Endodermal cell (in vitro differentiated cells): ENCODE measurements at regions not wholly inside any gene's neighbourhood (a gene's known extent, or its start where the extent isn't known, plus 50 kb on each side); places are given as distances from the start of the nearest gene placed in this dataset.

Source experiments
- DNase-seq: peaks from one replicate; pipeline ENCODE4 v3.0.0-alpha.2; 2017
- H3K27ac ChIP-seq: 2 replicates; pipeline ENCODE4 v1.5.1; 2013; ENCODE audit warnings: mild to moderate bottlenecking, low read depth, low read length, moderate library complexity
- H3K27me3 ChIP-seq: 2 replicates; pipeline ENCODE4 v1.6.1; 2013; ENCODE audit warnings: mild to moderate bottlenecking, low read length, moderate library complexity; ENCODE audit not compliant: insufficient read depth, control insufficient read depth, poor library complexity, severe bottlenecking
- H3K36me3 ChIP-seq: 2 replicates; pipeline ENCODE4 v1.7.0; 2013; ENCODE audit warnings: mild to moderate bottlenecking, low read length, moderate library complexity; ENCODE audit not compliant: control insufficient read depth, insufficient read depth
- H3K4me1 ChIP-seq: one replicate; pipeline ENCODE4 v1.7.0; 2013; ENCODE audit warnings: low read length; ENCODE audit not compliant: control insufficient read depth, insufficient read depth
- H3K4me3 ChIP-seq: 2 replicates; pipeline ENCODE4 v1.5.1; 2013; ENCODE audit warnings: mild to moderate bottlenecking, low read length, moderate library complexity
- H3K9ac ChIP-seq: 2 replicates; pipeline ENCODE4 v1.6.1; 2013; ENCODE audit warnings: mild to moderate bottlenecking, low read length, moderate library complexity; ENCODE audit not compliant: poor library complexity, severe bottlenecking; ENCODE audit errors: extremely low read depth
- H3K9me3 ChIP-seq: 2 replicates; pipeline ENCODE4 v1.6.1; 2013; ENCODE audit warnings: mild to moderate bottlenecking, low read length, moderate library complexity; ENCODE audit not compliant: control insufficient read depth
- H3K27ac Mint-ChIP-seq: 2 replicates; pipeline ENCODE4 v1.8.0; 2020; ENCODE audit warnings: mixed read lengths
- H3K27me3 Mint-ChIP-seq: 2 replicates; pipeline ENCODE4 v1.8.0; 2021; ENCODE audit warnings: mild to moderate bottlenecking, mixed read lengths; ENCODE audit not compliant: insufficient read depth
- H3K36me3 Mint-ChIP-seq: 2 replicates; pipeline ENCODE4 v1.8.0; 2020; ENCODE audit warnings: low read depth, mixed read lengths
- H3K4me1 Mint-ChIP-seq: 2 replicates; pipeline ENCODE4 v1.8.0; 2020; ENCODE audit warnings: mixed read lengths
- H3K4me3 Mint-ChIP-seq: 2 replicates; pipeline ENCODE4 v1.8.0; 2020; ENCODE audit warnings: mild to moderate bottlenecking, moderate library complexity, mixed read lengths
- H3K9me3 Mint-ChIP-seq: 2 replicates; pipeline ENCODE4 v1.8.0; 2020; ENCODE audit warnings: mild to moderate bottlenecking, mixed read lengths
- WGBS, 2 experiments: methylation state at CpG; one replicate each; pipeline versions ENCODE4 v1.1.5 to v1.1.7; 2013; ENCODE audit warnings: missing lambda C conversion rate in 2 of 2, mixed read lengths in 1 of 2; ENCODE audit not compliant: insufficient coverage in 1 of 2, insufficient read length in 1 of 2; 5-methylcytosine and 5-hydroxymethylcytosine counted together
- TF ChIP-seq, protein P1 (sequence below): fragments of 200-600 bp; sonication (generic); conservative IDR thresholded peaks from 2 replicates; pipeline ENCODE4 v1.5.0; 2021; ENCODE audit warnings: antibody characterized with exemption, mild to moderate bottlenecking

GRCh38 chr2:128708106-128708816 lies 389.6 kb upstream of the HS6ST1 start:
- Mint-ChIP-seq H3K4me1 (no peaks in the 10 kb centered on the region), H3K27ac (no peak overlapping the region), H3K9me3 (peaks cover 45% of the 10 kb centered on the region), H3K36me3 (peaks cover 2% of the 10 kb centered on the region), H3K4me3 (no peak overlapping the region), H3K27me3 (no peaks in the 10 kb centered on the region)
- Histone ChIP-seq H3K27me3 (no peaks in the 10 kb centered on the region), H3K9me3 (peaks cover 41% of the 10 kb centered on the region), H3K36me3 (no peaks in the 10 kb centered on the region), H3K4me1 (no peaks in the 10 kb centered on the region), H3K4me3 (no peak overlapping the region), H3K27ac (no peak overlapping the region), H3K9ac (no peak overlapping the region)
- TF ChIP-seq, protein P1, sequence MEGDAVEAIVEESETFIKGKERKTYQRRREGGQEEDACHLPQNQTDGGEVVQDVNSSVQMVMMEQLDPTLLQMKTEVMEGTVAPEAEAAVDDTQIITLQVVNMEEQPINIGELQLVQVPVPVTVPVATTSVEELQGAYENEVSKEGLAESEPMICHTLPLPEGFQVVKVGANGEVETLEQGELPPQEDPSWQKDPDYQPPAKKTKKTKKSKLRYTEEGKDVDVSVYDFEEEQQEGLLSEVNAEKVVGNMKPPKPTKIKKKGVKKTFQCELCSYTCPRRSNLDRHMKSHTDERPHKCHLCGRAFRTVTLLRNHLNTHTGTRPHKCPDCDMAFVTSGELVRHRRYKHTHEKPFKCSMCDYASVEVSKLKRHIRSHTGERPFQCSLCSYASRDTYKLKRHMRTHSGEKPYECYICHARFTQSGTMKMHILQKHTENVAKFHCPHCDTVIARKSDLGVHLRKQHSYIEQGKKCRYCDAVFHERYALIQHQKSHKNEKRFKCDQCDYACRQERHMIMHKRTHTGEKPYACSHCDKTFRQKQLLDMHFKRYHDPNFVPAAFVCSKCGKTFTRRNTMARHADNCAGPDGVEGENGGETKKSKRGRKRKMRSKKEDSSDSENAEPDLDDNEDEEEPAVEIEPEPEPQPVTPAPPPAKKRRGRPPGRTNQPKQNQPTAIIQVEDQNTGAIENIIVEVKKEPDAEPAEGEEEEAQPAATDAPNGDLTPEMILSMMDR: no peak
- no peak for DNase-seq

DNA sequence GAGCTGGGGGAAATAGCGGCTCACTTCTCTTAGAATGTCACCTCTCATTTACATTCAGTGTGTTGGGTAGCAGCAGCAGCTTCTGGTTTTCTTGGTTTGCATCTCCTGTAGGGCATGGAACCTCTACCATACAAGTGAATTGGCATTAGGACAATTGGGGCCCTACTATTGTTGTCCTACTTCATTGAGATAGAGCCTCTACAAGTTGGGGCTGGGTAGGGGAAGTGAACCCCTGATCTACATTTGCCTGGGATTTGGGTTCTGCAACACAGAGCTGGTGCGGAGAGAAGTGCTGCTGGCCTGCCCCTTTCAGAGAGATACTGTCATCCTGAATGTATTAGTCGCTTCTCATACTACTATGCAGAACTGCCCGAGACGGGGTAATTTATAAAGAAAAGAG lies 391.6 kb upstream of the HS6ST1 start:
- Mint-ChIP-seq H3K4me3 (no peak overlapping the region), H3K9me3 (peaks cover 33% of the 10 kb centered on the region), H3K4me1 (no peaks in the 10 kb centered on the region), H3K36me3 (peaks cover under 1% of the 10 kb centered on the region), H3K27ac (no peak overlapping the region), H3K27me3 (no peaks in the 10 kb centered on the region)
- Histone ChIP-seq H3K36me3 (no peaks in the 10 kb centered on the region), H3K27me3 (no peaks in the 10 kb centered on the region), H3K4me1 (no peaks in the 10 kb centered on the region), H3K9me3 (peaks cover 37% of the 10 kb centered on the region), H3K9ac (no peak overlapping the region), H3K27ac (no peak overlapping the region), H3K4me3 (no peak overlapping the region)
- DNase-seq: no peak
- TF ChIP-seq, protein P1: no peak
- WGBS, 2 experiments: 93 to 95% methylated on average over 3 to 5 of the region's 5 CpGs

- Histone ChIP-seq H3K27me3 (no peaks in the 10 kb centered on the region), H3K36me3 (no peaks in the 10 kb centered on the region), H3K9me3 (peaks cover 35% of the 10 kb centered on the region), H3K4me1 (no peaks in the 10 kb centered on the region), H3K27ac (no peak overlapping the region), H3K9ac (no peak overlapping the region), H3K4me3 (no peak overlapping the region)
- Mint-ChIP-seq H3K9me3 (peaks cover 31% of the 10 kb centered on the region), H3K27me3 (no peaks in the 10 kb centered on the region), H3K27ac (no peak overlapping the region), H3K36me3 (no peaks in the 10 kb centered on the region), H3K4me1 (no peaks in the 10 kb centered on the region), H3K4me3 (no peak overlapping the region)
- WGBS, 2 experiments: 84 to 100% methylated on average over 1 to 2 of the region's 2 CpGs
- TF ChIP-seq, protein P1: no peak
- no peak for DNase-seq
Measured at GRCh38 chr2:128710729-128711128, 392.1 kb upstream of the HS6ST1 start.
